SK-N-DZ (cell line): ENCODE measurements at regions not wholly inside any gene's neighbourhood (a gene's known extent, or its start where the extent isn't known, plus 50 kb on each side); places are given as distances from the start of the nearest gene placed in this dataset.

ENCODE experiments used
- DNase-seq: peaks from one replicate; pipeline ENCODE4 v3.0.0-alpha.2; 2015; ENCODE audit warnings: low spot score

DNA sequence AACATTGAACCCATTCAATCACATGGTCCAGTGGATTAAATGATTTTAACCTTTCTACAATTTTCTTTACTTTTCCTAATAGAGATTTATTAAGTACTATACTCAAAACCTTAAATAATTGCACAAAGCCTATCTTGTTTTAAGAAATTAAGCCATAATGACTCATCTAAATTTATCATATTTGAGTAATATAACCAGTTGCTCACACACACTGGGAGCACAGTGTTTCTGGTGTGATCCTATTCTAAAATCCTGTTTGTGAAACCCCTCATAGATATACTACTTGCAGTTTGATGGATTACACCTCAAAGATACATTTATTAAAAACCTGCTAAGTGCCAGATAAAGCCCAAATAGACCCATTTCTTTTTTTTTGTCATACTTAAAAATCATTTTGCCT is 668.3 kb upstream of the CDH18 start:
- no peak for DNase-seq

GRCh38 chr5:20655211-20655610 is 667.2 kb upstream of the CDH18 start:
- DNase-seq, result no peak

DNA sequence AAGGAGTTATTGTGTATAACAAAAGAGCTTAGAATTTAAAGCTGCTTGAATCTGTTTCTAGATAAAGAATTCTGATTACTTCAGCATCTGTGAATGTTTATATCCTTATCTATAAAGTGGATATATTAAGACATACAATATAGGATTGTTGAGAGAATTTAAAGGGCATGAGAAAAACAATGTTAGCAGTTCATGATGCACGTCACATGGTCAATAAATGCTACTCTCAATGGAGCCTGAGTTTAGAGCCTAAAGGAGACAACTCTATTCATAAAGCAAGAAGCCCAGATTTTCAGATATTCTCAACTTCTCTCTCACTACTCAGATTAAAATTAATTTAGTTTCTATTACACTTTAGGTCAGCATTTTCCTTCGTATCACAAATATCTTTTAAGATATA is 666.7 kb upstream of the CDH18 start:
- DNase-seq, result no peak

DNA sequence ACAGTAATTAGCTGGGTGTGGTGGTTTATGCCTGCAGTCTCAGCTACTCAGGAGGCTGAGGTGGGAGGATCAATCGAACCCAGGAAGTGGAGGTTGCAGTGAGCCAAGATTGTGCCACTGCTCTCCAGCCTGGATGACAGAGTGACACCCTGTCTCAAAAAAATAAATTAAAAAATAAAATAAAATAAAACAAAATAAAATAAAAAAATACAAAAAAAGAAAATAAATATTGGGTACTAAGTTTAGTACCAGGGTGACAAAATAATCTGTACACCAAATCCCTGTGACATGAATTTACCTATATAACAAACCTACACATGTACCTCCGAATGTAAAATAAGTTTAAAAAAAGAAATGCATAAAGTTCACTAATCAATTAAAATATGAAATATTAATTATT is 666.0 kb upstream of the CDH18 start:
- no peak for DNase-seq

DNA sequence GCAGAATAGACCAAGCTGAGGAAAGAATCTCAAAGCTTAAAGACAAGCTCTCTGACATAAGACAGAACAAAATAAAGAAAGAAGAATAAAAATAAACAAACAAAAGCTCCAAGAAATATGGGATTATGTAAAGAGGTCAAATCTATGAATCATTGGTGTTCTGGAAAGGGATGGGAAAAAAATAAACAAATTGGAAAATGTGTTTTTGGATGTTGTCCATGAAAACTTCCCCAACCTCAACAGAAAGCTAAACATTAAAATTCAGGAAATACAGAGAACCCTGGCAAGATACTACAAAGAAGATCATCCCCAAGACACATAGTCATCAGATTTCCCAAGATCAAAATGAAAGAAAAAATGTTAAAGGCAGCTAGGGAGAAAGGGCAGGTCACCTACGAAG is 662.0 kb upstream of the CDH18 start:
- no peak for DNase-seq

GRCh38 chr5:20648981-20649380 is 661.0 kb upstream of the CDH18 start:
- no peak for DNase-seq

GRCh38 chr5:20636686-20637085 is 648.7 kb upstream of the CDH18 start:
- DNase-seq, result no peak

DNA sequence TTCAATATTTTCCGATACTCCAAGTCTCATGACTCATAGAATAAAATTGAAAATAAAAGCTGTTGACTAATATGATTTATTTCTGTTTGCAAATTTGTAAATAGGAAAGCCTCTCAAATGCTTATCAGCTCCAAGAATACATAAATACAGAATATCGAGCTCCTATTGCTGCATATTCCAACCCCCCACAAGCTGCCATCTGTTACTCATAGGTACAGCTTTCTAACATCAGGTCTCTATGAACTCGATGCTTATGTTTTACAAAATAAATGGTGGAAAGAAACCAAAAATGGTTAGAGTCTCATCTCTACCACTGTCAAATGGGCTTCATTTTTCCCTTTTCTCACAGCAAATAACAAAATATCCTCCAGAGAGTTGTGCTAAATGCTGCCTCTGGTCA is 631.6 kb upstream of the CDH18 start:
- no peak for DNase-seq

DNA sequence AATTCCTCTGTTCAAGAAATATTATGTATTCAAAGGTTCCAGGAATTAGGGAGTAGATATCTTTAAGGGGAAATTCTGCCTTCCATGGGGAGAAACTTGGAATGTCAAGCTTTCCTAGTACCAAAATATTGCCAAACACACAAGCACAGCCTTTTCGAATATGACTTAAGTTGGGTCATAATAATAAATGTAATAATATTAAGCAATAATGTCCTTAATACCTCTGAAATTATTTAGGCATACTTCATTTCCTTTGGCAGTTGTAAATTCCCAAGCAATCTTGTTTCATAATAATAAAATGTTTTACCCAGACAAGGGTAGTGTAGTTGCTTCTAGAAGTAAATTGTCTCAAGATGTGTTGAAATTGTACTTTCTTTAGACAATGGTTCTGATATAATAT is 630.3 kb upstream of the CDH18 start:
- no peak for DNase-seq

DNA sequence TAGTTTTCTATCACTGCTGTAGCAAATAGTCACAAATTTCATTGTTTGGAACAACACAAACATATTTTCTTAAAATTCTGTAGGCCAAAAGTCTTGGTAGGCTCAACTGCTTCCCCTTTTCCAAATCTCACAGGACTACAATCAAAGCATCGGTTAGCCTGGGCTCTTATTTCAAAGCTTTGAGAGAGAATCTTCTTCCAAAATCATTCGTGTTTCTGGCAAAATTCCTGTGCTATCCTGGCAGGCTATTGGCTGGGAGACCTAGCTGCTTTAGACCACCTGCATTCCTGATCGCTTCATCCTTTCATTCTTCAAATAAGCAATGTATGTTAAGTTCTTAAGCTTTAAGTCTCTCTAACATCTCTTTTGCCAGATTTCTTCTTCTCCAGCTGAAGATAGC is 629.8 kb upstream of the CDH18 start:
- DNase-seq, result no peak

- no peak for DNase-seq
Observed at GRCh38 chr5:20615888-20616563, 628.0 kb upstream of the CDH18 start.

GRCh38 chr5:20611620-20612019 is 623.6 kb upstream of the CDH18 start:
- DNase-seq, result no peak

- DNase-seq, result no peak
Observed at GRCh38 chr5:20610681-20611080, 622.7 kb upstream of the CDH18 start.

- DNase-seq, result no peak
Observed at GRCh38 chr5:20609126-20609525, 621.1 kb upstream of the CDH18 start.

- DNase-seq, result no peak
Observed at GRCh38 chr5:20608567-20608966, 620.6 kb upstream of the CDH18 start.

DNA sequence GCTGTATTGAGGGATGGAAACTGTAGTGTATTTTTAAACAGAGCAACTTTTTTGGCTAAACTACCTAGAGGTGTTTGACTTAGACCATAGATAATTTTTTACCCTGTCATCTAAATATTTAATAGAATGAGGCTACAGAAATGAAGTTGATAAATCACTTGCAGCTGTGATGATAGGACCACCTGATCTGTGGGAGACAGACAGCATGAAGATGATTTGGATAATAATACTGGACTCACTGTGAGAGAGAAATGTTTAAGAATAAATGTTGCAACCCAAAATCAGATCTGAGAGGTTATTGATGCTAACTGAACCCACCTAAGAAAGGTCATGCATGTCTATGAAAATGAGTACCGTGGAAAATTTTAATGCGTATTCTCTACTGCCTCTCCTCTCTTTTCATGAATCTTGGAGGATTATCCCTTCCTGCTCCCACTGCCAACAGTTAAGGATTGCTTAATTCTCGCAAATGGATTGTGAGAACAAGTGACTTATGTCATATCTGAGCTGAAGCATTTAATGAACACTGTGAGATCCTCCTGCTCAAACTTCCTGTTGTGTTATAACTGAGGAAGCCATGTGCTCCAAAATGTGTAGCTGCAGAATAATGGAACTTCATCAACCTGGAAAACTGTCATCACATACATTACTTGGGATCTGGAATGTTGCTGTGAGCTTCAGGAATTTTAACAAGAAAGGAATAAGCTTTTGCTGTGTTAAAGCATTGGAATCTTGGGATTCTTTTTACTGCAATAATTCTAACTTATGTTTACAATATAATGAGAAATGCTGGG is 617.9 kb upstream of the CDH18 start:
- DNase-seq, result no peak

- peak; percentile 47 for DNase-seq
Observed at GRCh38 chr5:20604992-20605391, 617.0 kb upstream of the CDH18 start.

- DNase-seq, result peak; percentile 20
Observed at GRCh38 chr5:20601678-20602100, 613.7 kb upstream of the CDH18 start.

DNA sequence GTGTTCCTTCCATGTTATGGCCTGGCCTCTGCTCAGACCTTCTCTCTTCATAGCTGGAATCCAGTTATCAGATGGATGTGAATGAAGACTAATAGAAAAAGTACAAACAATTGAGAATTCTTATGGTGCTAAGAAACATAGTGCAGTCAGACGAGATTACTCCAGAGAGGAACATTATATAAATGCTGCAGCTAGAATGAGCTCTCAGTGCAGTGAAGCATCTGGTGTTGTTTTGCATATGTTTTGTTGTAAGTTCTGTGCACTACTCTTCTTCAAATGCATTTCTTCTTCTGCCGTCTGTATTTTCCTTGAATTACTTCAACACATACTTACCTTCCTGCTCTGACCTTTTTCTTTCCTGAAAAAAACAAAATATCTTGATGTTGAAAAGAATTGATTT is 602.4 kb upstream of the CDH18 start:
- DNase-seq, result no peak

GRCh38 chr5:20575571-20575970 is 587.6 kb upstream of the CDH18 start:
- no peak for DNase-seq

GRCh38 chr5:20574576-20574975 is 586.6 kb upstream of the CDH18 start:
- DNase-seq, result no peak

GRCh38 chr5:20572614-20573013 is 584.6 kb upstream of the CDH18 start:
- no peak for DNase-seq

- no peak for DNase-seq
Observed at GRCh38 chr5:20570486-20570885, 582.5 kb upstream of the CDH18 start.
